ENCODE measurements at regions not wholly inside any gene's neighbourhood (a gene's known extent, or its start where the extent isn't known, plus 50 kb on each side); places are given as distances from the start of the nearest gene placed in this dataset.

DNA sequence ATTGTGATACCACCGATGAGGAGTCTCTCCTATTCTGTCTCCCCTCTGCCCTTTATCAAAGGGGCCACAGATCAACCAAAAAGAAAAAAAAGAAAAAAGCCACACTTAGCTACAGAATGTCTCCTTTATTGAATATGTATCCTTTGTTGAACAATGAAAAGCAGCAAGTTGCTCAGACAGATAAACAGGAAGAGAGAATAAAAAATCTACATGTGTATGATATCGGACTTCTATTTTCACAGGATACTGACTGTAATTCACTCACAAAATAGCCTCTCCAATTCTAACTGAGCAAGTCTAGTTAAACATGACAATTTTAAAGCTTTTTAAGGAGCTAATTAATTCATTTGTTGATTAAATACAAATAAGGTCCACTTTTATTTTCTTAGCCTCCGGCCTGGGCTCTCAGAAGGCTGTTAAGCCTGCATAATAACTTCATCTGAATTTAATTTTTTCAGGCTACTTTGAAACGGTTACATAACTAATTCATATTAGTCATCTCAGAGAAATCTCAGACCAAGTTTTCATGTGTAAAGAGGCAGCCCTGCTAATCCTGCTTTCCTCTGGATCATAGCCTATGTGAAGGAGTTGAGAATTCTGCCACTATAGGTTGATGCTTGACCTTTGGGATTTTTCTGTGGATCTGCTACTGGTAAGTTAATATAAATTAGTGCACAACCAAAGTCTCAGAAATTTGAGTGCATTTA lies 304.1 kb upstream of the NR5A2 start:
- Histone ChIP-seq H3K36me3 (ENCODE audit: control insufficient read depth, insufficient read depth, low read length) (no peaks in the 10 kb centered on the region), H3K27ac (ENCODE audit: insufficient read depth, low read depth, low read length, poor library complexity, severe bottlenecking) (no peak overlapping the region), H3K4me1 (ENCODE audit: control insufficient read depth, insufficient read depth, low read length) (no peaks in the 10 kb centered on the region), H3K4me3 (ENCODE audit: insufficient read depth, low read depth, low read length) (no peak overlapping the region), H3K9me3 (ENCODE audit: control insufficient read depth, low read length) (no peaks in the 10 kb centered on the region), H3K27me3 (ENCODE audit: control insufficient read depth, insufficient read depth, low read length, poor library complexity, severe bottlenecking) (no peaks in the 10 kb centered on the region)
- WGBS, 2 experiments, result 82 to 92% methylated on average over 3 of the region's 4 CpGs

DNA sequence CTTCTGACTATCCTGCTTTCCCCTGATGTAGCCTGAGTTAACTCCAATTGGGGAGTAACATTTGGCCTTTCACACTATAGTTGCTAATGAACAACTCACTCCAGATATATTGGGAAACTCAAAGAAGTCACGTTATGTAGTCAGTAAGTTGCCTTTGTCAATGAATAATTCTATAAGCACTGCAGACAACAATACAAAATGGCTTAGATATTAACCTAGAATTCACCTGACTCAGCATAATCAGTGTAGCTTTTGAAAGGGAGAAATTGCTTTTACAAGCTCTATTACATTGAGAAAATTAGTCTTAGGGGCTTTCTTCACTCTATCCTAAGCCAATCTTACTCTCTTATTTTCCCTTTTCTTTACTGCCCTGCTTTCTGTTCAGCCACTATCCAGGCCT lies 303.5 kb upstream of the NR5A2 start:
- H3K4me3 ChIP-seq (ENCODE audit: insufficient read depth, low read depth, low read length), result no peak overlapping the region
- no peaks in the 10 kb centered on the region for H3K4me1 ChIP-seq (ENCODE audit: control insufficient read depth, insufficient read depth, low read length)
- no peak overlapping the region for H3K27ac ChIP-seq (ENCODE audit: insufficient read depth, low read depth, low read length, poor library complexity, severe bottlenecking)
- H3K27me3 ChIP-seq (ENCODE audit: control insufficient read depth, insufficient read depth, low read length, poor library complexity, severe bottlenecking), result no peaks in the 10 kb centered on the region
- H3K36me3 ChIP-seq (ENCODE audit: control insufficient read depth, insufficient read depth, low read length), result no peaks in the 10 kb centered on the region
- no peaks in the 10 kb centered on the region for H3K9me3 ChIP-seq (ENCODE audit: control insufficient read depth, low read length)
- 86% methylated on average over 1 of the region's 1 CpG; no CpG with 5 or more reads in 1 of the 2 experiments for WGBS, 2 experiments

DNA sequence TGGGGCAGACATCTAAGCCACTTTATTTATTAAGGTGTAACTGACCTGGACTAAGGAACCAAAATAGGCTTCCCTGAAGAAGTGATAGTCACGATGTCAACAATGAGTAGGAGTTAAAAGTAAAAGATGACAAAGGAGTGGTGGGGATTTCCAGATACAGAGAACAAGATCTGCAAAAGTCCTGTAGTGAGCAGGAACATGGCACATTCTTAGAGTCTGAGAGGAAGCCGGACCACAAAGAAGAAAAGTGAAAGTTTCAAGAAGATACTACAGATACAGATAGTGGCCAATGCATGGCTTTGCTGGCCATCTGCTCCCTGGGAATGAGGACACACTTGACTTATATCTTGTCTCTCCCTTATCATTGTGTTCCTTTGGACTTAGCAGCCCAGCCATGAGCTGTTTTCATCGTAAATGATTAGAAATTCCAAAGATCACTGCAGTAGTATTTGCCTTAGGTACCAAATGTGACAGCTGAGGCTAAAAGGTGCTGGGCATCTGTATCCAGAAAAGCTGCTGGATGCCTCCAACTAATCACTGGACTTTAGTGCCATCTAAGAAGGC lies 302.4 kb upstream of the NR5A2 start:
- Histone ChIP-seq H3K27ac (ENCODE audit: insufficient read depth, low read depth, low read length, poor library complexity, severe bottlenecking) (no peak overlapping the region), H3K9me3 (ENCODE audit: control insufficient read depth, low read length) (no peaks in the 10 kb centered on the region), H3K27me3 (ENCODE audit: control insufficient read depth, insufficient read depth, low read length, poor library complexity, severe bottlenecking) (no peaks in the 10 kb centered on the region), H3K4me1 (ENCODE audit: control insufficient read depth, insufficient read depth, low read length) (no peaks in the 10 kb centered on the region), H3K4me3 (ENCODE audit: insufficient read depth, low read depth, low read length) (no peak overlapping the region), H3K36me3 (ENCODE audit: control insufficient read depth, insufficient read depth, low read length) (no peaks in the 10 kb centered on the region)
- WGBS, 2 experiments, result 95 to 97% methylated on average over 3 of the region's 3 CpGs

DNA sequence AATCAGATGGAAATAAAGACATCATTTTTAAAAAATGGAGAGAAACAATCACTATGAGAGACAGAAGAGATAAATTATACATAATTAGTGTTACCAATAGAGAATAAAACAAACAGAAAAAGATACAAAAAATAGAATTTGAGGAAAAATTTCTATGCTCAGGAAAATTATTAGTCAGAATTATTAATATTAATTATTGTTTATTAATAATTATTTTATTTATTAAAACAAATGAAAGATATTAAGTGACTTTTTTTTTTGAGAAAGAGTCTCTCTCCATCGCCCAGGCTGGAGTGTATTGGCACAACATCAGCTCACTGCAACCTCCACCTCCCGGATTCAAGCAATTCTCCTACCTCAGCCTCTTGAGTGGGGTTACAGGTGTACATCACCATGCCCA lies 299.8 kb upstream of the NR5A2 start:
- no peaks in the 10 kb centered on the region for H3K27me3 ChIP-seq (ENCODE audit: control insufficient read depth, insufficient read depth, low read length, poor library complexity, severe bottlenecking)
- no peaks in the 10 kb centered on the region for H3K36me3 ChIP-seq (ENCODE audit: control insufficient read depth, insufficient read depth, low read length)
- H3K27ac ChIP-seq (ENCODE audit: insufficient read depth, low read depth, low read length, poor library complexity, severe bottlenecking), result no peak overlapping the region
- 92% methylated on average over 2 of the region's 2 CpGs for WGBS, 2 experiments
- H3K9me3 ChIP-seq (ENCODE audit: control insufficient read depth, low read length), result no peaks in the 10 kb centered on the region
- H3K4me1 ChIP-seq (ENCODE audit: control insufficient read depth, insufficient read depth, low read length), result no peaks in the 10 kb centered on the region
- H3K4me3 ChIP-seq (ENCODE audit: insufficient read depth, low read depth, low read length), result no peak overlapping the region

DNA sequence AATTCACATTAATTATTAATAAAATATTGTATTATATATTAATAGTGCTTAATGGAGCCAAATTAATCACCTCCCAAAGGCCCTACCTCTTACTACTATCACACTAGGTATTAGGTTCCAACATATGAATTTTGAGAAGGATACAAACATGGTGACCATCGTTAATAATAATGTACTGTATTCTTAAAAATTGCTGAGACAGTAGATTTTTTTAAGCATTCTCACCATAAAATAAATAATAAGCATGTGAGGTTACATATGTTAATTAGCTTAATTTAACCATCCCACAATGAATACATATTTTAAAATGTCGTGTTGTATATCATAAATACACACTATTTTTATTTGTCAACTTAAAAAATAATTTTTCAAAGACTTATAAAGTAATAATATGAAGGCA lies 299.2 kb upstream of the NR5A2 start:
- Histone ChIP-seq H3K4me3 (ENCODE audit: insufficient read depth, low read depth, low read length) (no peak overlapping the region), H3K27me3 (ENCODE audit: control insufficient read depth, insufficient read depth, low read length, poor library complexity, severe bottlenecking) (no peaks in the 10 kb centered on the region), H3K4me1 (ENCODE audit: control insufficient read depth, insufficient read depth, low read length) (no peaks in the 10 kb centered on the region), H3K36me3 (ENCODE audit: control insufficient read depth, insufficient read depth, low read length) (no peaks in the 10 kb centered on the region), H3K27ac (ENCODE audit: insufficient read depth, low read depth, low read length, poor library complexity, severe bottlenecking) (no peak overlapping the region), H3K9me3 (ENCODE audit: control insufficient read depth, low read length) (no peaks in the 10 kb centered on the region)
- no CpG with 5 or more reads among the region's 2 CpGs for WGBS, 2 experiments

DNA sequence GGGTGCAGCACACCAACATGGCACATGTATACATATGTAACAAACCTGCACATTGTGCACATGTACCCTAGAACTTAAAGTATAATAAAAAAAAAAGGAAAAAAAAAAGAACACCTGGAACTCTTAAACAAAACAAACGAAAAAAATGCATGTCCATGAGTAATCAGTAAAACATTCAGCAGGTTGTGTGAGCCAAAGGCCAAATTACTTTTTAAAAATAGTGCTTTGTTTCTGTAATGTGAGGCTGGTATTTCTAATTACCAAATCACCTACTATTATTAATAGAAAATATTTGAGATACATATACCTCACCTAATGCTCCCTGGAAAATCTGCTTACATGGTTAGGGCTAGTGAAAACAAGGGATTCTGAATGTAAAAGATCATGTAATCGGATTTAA lies 294.4 kb upstream of the NR5A2 start:
- Histone ChIP-seq H3K4me3 (ENCODE audit: insufficient read depth, low read depth, low read length) (no peak overlapping the region), H3K27ac (ENCODE audit: insufficient read depth, low read depth, low read length, poor library complexity, severe bottlenecking) (no peak overlapping the region), H3K36me3 (ENCODE audit: control insufficient read depth, insufficient read depth, low read length) (no peaks in the 10 kb centered on the region), H3K4me1 (ENCODE audit: control insufficient read depth, insufficient read depth, low read length) (no peaks in the 10 kb centered on the region), H3K27me3 (ENCODE audit: control insufficient read depth, insufficient read depth, low read length, poor library complexity, severe bottlenecking) (no peaks in the 10 kb centered on the region), H3K9me3 (ENCODE audit: control insufficient read depth, low read length) (no peaks in the 10 kb centered on the region)
- 60 to 100% methylated on average over 1 of the region's 2 CpGs for WGBS, 2 experiments

DNA sequence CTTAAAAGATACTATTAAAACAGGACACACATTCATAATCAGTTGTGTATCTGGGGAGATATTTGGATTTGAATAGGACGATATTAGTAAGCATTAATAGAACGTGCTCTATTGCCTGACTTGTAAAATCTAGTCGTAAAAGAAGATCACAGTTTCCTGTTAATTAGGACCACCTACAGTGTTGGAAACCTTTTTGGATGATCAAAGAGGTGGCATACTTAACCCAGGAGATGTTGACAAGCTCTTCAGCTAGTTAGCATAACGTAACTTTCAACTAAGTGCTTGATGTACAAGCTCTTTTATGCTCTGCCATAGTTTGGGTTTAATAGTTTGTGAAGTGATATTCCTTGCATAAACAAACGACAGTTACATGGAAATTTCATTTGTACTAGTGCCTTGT lies 293.3 kb upstream of the NR5A2 start:
- H3K36me3 ChIP-seq (ENCODE audit: control insufficient read depth, insufficient read depth, low read length), result no peaks in the 10 kb centered on the region
- H3K9me3 ChIP-seq (ENCODE audit: control insufficient read depth, low read length), result no peaks in the 10 kb centered on the region
- no peak overlapping the region for H3K4me3 ChIP-seq (ENCODE audit: insufficient read depth, low read depth, low read length)
- WGBS, 2 experiments, result 40 to 57% methylated on average over 4 of the region's 5 CpGs
- H3K4me1 ChIP-seq (ENCODE audit: control insufficient read depth, insufficient read depth, low read length), result no peaks in the 10 kb centered on the region
- no peaks in the 10 kb centered on the region for H3K27me3 ChIP-seq (ENCODE audit: control insufficient read depth, insufficient read depth, low read length, poor library complexity, severe bottlenecking)
- no peak overlapping the region for H3K27ac ChIP-seq (ENCODE audit: insufficient read depth, low read depth, low read length, poor library complexity, severe bottlenecking)

DNA sequence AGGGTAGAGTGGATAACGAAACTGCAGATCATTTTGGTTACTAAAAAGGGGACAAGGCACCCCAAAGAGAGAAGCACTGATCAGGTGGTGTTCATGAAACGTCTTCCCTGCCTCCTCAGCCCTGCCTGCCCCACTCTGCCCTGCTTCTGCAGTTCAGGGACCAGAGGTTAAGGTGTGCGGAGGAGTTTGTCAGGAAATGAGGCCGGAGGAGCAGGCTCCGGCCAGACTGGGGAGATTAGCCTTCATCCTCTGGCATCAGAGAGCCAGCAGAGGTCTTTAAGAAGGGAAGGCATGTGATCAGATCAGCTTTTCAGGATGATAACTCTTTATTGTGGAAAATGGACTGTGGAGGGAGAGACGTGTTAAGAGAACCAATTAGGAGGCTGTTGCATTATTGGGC lies 291.9 kb upstream of the NR5A2 start:
- H3K4me3 ChIP-seq (ENCODE audit: insufficient read depth, low read depth, low read length), result no peak overlapping the region
- 70 to 72% methylated on average over 5 to 6 of the region's 6 CpGs for WGBS, 2 experiments
- H3K9me3 ChIP-seq (ENCODE audit: control insufficient read depth, low read length), result no peaks in the 10 kb centered on the region
- H3K36me3 ChIP-seq (ENCODE audit: control insufficient read depth, insufficient read depth, low read length), result no peaks in the 10 kb centered on the region
- H3K27ac ChIP-seq (ENCODE audit: insufficient read depth, low read depth, low read length, poor library complexity, severe bottlenecking), result no peak overlapping the region
- no peaks in the 10 kb centered on the region for H3K4me1 ChIP-seq (ENCODE audit: control insufficient read depth, insufficient read depth, low read length)
- no peaks in the 10 kb centered on the region for H3K27me3 ChIP-seq (ENCODE audit: control insufficient read depth, insufficient read depth, low read length, poor library complexity, severe bottlenecking)

DNA sequence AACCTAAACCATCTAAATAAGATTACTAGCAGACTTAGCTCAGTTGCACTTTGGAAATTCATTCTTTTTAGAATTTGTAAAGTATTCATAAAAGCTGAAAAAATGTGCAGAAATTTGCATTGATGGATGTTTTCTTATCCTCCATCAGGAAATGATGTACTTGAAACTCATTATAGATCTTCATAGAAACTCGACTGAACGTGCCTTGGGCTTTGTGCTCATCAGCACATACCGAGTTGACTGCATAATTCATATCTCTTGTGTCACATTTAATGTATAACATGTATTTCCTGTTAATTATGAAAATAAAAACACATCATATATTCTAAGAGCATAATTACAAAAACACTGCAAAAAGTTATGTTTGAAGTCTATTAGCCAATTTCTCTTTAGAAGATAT lies 290.9 kb upstream of the NR5A2 start:
- Histone ChIP-seq H3K4me1 (ENCODE audit: control insufficient read depth, insufficient read depth, low read length) (no peaks in the 10 kb centered on the region), H3K9me3 (ENCODE audit: control insufficient read depth, low read length) (no peaks in the 10 kb centered on the region), H3K36me3 (ENCODE audit: control insufficient read depth, insufficient read depth, low read length) (no peaks in the 10 kb centered on the region), H3K4me3 (ENCODE audit: insufficient read depth, low read depth, low read length) (no peak overlapping the region), H3K27ac (ENCODE audit: insufficient read depth, low read depth, low read length, poor library complexity, severe bottlenecking) (no peak overlapping the region), H3K27me3 (ENCODE audit: control insufficient read depth, insufficient read depth, low read length, poor library complexity, severe bottlenecking) (no peaks in the 10 kb centered on the region)
- WGBS, 2 experiments, result 93 to 100% methylated on average over 3 of the region's 3 CpGs

DNA sequence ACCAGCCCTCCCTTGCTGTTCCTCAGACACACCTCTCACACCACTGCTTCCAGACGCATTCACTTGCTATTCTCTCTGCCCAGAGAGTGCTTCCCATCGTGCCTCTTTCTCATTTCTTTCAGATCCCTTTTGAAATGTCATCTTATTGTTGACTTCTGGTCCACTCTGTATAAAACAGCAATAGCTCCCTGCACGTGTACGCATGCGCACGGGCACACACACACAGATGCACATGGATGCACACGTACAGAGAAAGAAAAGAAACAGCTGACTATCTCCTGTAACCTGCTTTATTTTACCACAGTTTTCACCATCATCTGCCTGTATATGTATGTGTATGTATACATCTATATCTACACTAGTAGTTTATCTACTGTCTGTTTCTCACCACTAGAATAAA lies 285.9 kb upstream of the NR5A2 start:
- Histone ChIP-seq H3K4me3 (ENCODE audit: insufficient read depth, low read depth, low read length) (no peak overlapping the region), H3K27me3 (ENCODE audit: control insufficient read depth, insufficient read depth, low read length, poor library complexity, severe bottlenecking) (no peaks in the 10 kb centered on the region), H3K9me3 (ENCODE audit: control insufficient read depth, low read length) (no peaks in the 10 kb centered on the region), H3K4me1 (ENCODE audit: control insufficient read depth, insufficient read depth, low read length) (no peaks in the 10 kb centered on the region), H3K36me3 (ENCODE audit: control insufficient read depth, insufficient read depth, low read length) (no peaks in the 10 kb centered on the region), H3K27ac (ENCODE audit: insufficient read depth, low read depth, low read length, poor library complexity, severe bottlenecking) (no peak overlapping the region)
- WGBS, 2 experiments, result 89 to 93% methylated on average over 7 of the region's 7 CpGs

All from ectodermal cell (in vitro differentiated cells).